B cell (primary cell): ENCODE measurements at regions not wholly inside any gene's neighbourhood (a gene's known extent, or its start where the extent isn't known, plus 50 kb on each side); places are given as distances from the start of the nearest gene placed in this dataset.

Source experiments
- ATAC-seq: fragments of 200-7000 bp; cut with Tn5 transposase; one replicate; pipeline ENCODE4 v1.10.0; 2021; ENCODE audit warnings: low read depth, mild to moderate bottlenecking, moderate number of reproducible peaks, moderate library complexity
- CTCF ChIA-PET: fragments of 350-600 bp; sonication (Branson Sonifier 250); formaldehyde crosslinking; loops from one replicate; lab custom pipeline; 2021; ENCODE audit warnings: antibody characterized with exemption, inconsistent platforms; lab: Charles Lee
- POLR2A ChIA-PET: fragments of 350-600 bp; sonication (Branson Sonifier 250); formaldehyde crosslinking; loops from one replicate; lab custom pipeline; 2021; ENCODE audit warnings: antibody characterized with exemption; lab: Charles Lee
- DNase-seq: peaks from one replicate; pipeline ENCODE4 v3.0.0; 2013
- H2AFZ ChIP-seq: 2 replicates; pipeline ENCODE4 v1.6.1; 2012; ENCODE audit warnings: mild to moderate bottlenecking, low read depth, low read length; ENCODE audit not compliant: insufficient read depth, poor library complexity, severe bottlenecking
- H3K27ac ChIP-seq, 2 donors: 1 replicate in 1 of 2; 2 replicates in 1 of 2; pipeline ENCODE4 v1.5.1; 2012 to 2013; ENCODE audit warnings: low read length in 2 of 2, mild to moderate bottlenecking in 2 of 2, moderate library complexity in 1 of 2
- H3K27me3 ChIP-seq, 4 experiments: fragments of 200-600 bp in 1 of 4; sonication (generic) in 1 of 4; replicated peaks in 1 of 4; 1 replicate in 2 of 4; 2 replicates in 2 of 4; pipeline versions ENCODE4 v1.6.1 to v1.7.0; 2013 to 2016; ENCODE audit warnings: low read length in 3 of 4, mild to moderate bottlenecking in 2 of 4, mixed read lengths in 1 of 4, moderate library complexity in 1 of 4; ENCODE audit not compliant: insufficient read depth in 4 of 4, control insufficient read depth in 3 of 4; ENCODE audit errors: control extremely low read depth in 1 of 4
- H3K36me3 ChIP-seq, 2 experiments: replicated peaks in 1 of 2; 1 replicate in 1 of 2; 2 replicates in 1 of 2; pipeline versions ENCODE4 v1.6.1 to v1.7.1; 2013; ENCODE audit warnings: low read length in 1 of 2; ENCODE audit not compliant: insufficient read depth in 2 of 2, control insufficient read depth in 1 of 2; ENCODE audit errors: control extremely low read depth in 1 of 2, extremely low read depth in 1 of 2
- H3K4me1 ChIP-seq, 2 donors: fragments of 200-600 bp in 1 of 2; sonication (generic) in 1 of 2; 1 replicate in 1 of 2; 2 replicates in 1 of 2; pipeline versions ENCODE4 v1.5.1 to v1.6.1; 2013 to 2017; ENCODE audit warnings: low read length in 2 of 2; ENCODE audit not compliant: control insufficient read depth in 2 of 2, insufficient read depth in 2 of 2
- H3K4me2 ChIP-seq: replicated peaks from 2 replicates; pipeline ENCODE3; 2012; ENCODE audit warnings: mild to moderate bottlenecking, low read depth, low read length; ENCODE audit not compliant: poor library complexity, severe bottlenecking
- H3K4me3 ChIP-seq, 5 experiments: fragments of 200-600 bp in 1 of 5; sonication (generic) in 1 of 5; 1 replicate in 3 of 5; 2 replicates in 2 of 5; pipeline versions ENCODE4 v1.5.1 to v1.7.0; 2011 to 2016; ENCODE audit warnings: low read length in 4 of 5, mild to moderate bottlenecking in 4 of 5, low read depth in 2 of 5, control low read depth in 1 of 5, moderate library complexity in 1 of 5; ENCODE audit not compliant: insufficient read depth in 1 of 5; ENCODE audit errors: control extremely low read depth in 1 of 5, extremely low read depth in 1 of 5
- H3K79me2 ChIP-seq: fragments of 200-600 bp; sonication (generic); one replicate; pipeline ENCODE4 v1.6.0; 2016; ENCODE audit warnings: low read length; ENCODE audit not compliant: control insufficient read depth, insufficient read depth
- H3K9ac ChIP-seq: fragments of 200-600 bp; sonication (generic); 2 replicates; pipeline ENCODE4 v1.6.1; 2017; ENCODE audit warnings: mild to moderate bottlenecking, low read length, moderate library complexity
- H3K9me3 ChIP-seq, 3 donors: one replicate each; pipeline versions ENCODE4 v1.6.1 to v1.7.1; 2013; ENCODE audit warnings: low read length in 2 of 3; ENCODE audit not compliant: control insufficient read depth in 2 of 3, insufficient read depth in 1 of 3; ENCODE audit errors: control extremely low read depth in 1 of 3
- H4K20me1 ChIP-seq: 2 replicates; pipeline ENCODE4 v1.6.0; 2012; ENCODE audit warnings: mild to moderate bottlenecking, low read length; ENCODE audit not compliant: insufficient read depth, control insufficient read depth, poor library complexity, severe bottlenecking
- H3K27ac Mint-ChIP-seq: one replicate; pipeline ENCODE4 v1.8.0; 2021; ENCODE audit warnings: mixed read lengths
- H3K27me3 Mint-ChIP-seq: one replicate; pipeline ENCODE4 v1.8.0; 2021; ENCODE audit warnings: mixed read lengths
- H3K4me1 Mint-ChIP-seq: one replicate; pipeline ENCODE4 v1.8.0; 2021; ENCODE audit warnings: mixed read lengths
- H3K4me3 Mint-ChIP-seq: one replicate; pipeline ENCODE4 v1.8.0; 2021; ENCODE audit warnings: mixed read lengths
- H3K9me3 Mint-ChIP-seq: one replicate; pipeline ENCODE4 v1.8.0; 2022; ENCODE audit warnings: mixed read lengths; ENCODE audit not compliant: insufficient read depth
- EZH2 ChIP-seq: IDR thresholded peaks from 2 replicates; pipeline ENCODE4 v1.6.1; 2012; ENCODE audit warnings: borderline replicate concordance, low read depth, mild to moderate bottlenecking, moderate library complexity, low read length; ENCODE audit not compliant: insufficient read depth, poor library complexity, severe bottlenecking
- WGBS: methylation state at CpG from one replicate; pipeline ENCODE4 v1.1.5; 2013; ENCODE audit warnings: missing lambda C conversion rate; ENCODE audit not compliant: insufficient coverage; 5-methylcytosine and 5-hydroxymethylcytosine counted together
- intact Hi-C: fragments of 100-400 bp; cut with micrococcal nuclease; formaldehyde crosslinking; loops from one replicate; pipeline ENCODE4 v1.10.0; 2022
- TF ChIP-seq, protein P1 (sequence below): fragments of 200-600 bp; IDR thresholded peaks from one replicate; pipeline ENCODE4 v1.8.0; 2022; ENCODE audit warnings: antibody characterized with exemption, mild to moderate bottlenecking

DNA sequence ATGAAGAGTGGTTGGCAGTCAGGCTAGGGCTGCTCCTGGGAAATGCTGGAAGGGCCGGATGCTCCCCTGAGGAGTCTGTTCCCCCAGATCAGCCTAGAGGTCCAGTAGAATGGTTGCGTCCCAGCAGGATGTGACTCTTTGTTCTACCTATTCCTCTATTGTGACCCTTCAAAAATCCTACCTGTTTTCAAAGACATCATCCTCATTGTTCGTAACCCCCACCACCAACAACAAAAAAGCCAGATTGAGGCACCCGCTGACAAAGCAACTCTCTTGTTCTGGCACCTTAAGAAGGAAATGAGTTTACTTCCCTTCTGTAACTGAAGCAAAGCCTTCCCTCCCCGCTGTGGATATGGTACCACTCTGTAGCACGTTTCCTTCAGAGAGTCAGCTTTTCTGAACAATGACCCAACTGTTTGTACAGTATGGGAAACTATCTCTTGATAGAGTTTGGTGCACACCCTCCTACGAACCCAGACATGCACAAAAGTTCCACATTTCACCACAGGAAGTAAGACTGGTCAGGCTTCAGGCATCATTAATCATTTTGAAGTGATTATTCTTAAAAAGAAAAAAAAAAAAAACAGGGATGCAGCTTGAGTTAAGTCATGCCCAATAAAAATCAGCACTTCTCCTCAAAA is 207.2 kb downstream of the ENC1 start:
- DNase-seq (peak; percentile 16), ATAC-seq (no peak)
- Histone ChIP-seq H2AFZ (no peak overlapping the region), H3K4me1 (peaks cover 11 to 18% of the 10 kb centered on the region in 2 donors), H3K36me3 (no peaks in the 10 kb centered on the region), H3K4me3 (no peak overlapping the region), H4K20me1 (no peaks in the 10 kb centered on the region), H3K9me3 (peaks cover 0 to 5% (median 0%) of the 10 kb centered on the region in 3 donors), H3K27me3 (peaks cover 0 to 16% (median 6%) of the 10 kb centered on the region in 4 experiments), H3K79me2 (no peaks in the 10 kb centered on the region), H3K4me2 (peak overlapping the region; percentile 32), H3K27ac (no peak overlapping the region), H3K9ac (no peak overlapping the region)
- Mint-ChIP-seq H3K4me1 (peaks cover 11% of the 10 kb centered on the region), H3K9me3 (no peaks in the 10 kb centered on the region), H3K4me3 (peak overlapping the region; percentile 34), H3K27ac (no peak overlapping the region), H3K27me3 (peaks cover 42% of the 10 kb centered on the region)
- POLR2A ChIA-PET: no interaction called here
- 32% methylated on average over 3 of the region's 7 CpGs for WGBS
- intact Hi-C loops: no loop called here
- TF ChIP-seq EZH2: no peak
- TF ChIP-seq, protein P1, sequence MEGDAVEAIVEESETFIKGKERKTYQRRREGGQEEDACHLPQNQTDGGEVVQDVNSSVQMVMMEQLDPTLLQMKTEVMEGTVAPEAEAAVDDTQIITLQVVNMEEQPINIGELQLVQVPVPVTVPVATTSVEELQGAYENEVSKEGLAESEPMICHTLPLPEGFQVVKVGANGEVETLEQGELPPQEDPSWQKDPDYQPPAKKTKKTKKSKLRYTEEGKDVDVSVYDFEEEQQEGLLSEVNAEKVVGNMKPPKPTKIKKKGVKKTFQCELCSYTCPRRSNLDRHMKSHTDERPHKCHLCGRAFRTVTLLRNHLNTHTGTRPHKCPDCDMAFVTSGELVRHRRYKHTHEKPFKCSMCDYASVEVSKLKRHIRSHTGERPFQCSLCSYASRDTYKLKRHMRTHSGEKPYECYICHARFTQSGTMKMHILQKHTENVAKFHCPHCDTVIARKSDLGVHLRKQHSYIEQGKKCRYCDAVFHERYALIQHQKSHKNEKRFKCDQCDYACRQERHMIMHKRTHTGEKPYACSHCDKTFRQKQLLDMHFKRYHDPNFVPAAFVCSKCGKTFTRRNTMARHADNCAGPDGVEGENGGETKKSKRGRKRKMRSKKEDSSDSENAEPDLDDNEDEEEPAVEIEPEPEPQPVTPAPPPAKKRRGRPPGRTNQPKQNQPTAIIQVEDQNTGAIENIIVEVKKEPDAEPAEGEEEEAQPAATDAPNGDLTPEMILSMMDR: no peak
- CTCF ChIA-PET: no interaction called here

DNA sequence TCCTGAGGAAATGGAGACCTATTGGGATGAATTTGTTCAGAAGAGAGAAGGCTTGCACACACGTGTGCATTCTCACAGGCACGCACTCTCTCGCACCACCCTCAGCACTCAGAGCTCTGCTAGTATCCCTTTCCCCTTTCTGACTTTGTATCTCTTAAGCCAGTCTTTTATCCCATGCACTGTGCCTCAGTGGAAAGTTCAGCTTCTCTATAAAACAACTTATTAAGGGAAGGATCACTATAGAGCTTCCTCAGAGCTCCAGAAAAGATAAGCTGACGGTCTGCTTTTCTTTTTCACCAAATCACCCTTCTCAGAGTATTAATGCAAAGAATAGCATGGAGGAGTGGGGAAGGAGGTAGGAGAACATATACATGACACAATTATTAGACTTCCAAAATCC is 207.8 kb downstream of the ENC1 start:
- Histone ChIP-seq H3K36me3 (no peaks in the 10 kb centered on the region), H3K27me3 (peaks cover 0 to 16% (median 6%) of the 10 kb centered on the region in 4 experiments), H3K9ac (no peak overlapping the region), H4K20me1 (no peaks in the 10 kb centered on the region), H3K9me3 (peaks cover 0 to 5% (median 0%) of the 10 kb centered on the region in 3 donors), H3K4me3 (no peak overlapping the region), H3K4me2 (no peak overlapping the region), H3K4me1 (peaks cover 11 to 18% of the 10 kb centered on the region in 2 donors), H3K27ac (no peak overlapping the region), H3K79me2 (no peaks in the 10 kb centered on the region), H2AFZ (no peak overlapping the region)
- ChIA-PET CTCF (no interaction called here), POLR2A (no interaction called here)
- TF ChIP-seq, protein P1: no peak
- TF ChIP-seq EZH2: no peak
- H3K27ac Mint-ChIP-seq: no peak overlapping the region
- no peaks in the 10 kb centered on the region for H3K9me3 Mint-ChIP-seq
- DNase-seq (no peak), ATAC-seq (no peak)
- WGBS: no CpG with 5 or more reads among the region's 4 CpGs
- H3K4me3 Mint-ChIP-seq: no peak overlapping the region
- peaks cover 45% of the 10 kb centered on the region for H3K27me3 Mint-ChIP-seq
- peaks cover 11% of the 10 kb centered on the region for H3K4me1 Mint-ChIP-seq
- intact Hi-C loops: no loop called here
